ENCODE measurements at regions not wholly inside any gene's neighbourhood (a gene's known extent, or its start where the extent isn't known, plus 50 kb on each side); places are given as distances from the start of the nearest gene placed in this dataset.

DNA sequence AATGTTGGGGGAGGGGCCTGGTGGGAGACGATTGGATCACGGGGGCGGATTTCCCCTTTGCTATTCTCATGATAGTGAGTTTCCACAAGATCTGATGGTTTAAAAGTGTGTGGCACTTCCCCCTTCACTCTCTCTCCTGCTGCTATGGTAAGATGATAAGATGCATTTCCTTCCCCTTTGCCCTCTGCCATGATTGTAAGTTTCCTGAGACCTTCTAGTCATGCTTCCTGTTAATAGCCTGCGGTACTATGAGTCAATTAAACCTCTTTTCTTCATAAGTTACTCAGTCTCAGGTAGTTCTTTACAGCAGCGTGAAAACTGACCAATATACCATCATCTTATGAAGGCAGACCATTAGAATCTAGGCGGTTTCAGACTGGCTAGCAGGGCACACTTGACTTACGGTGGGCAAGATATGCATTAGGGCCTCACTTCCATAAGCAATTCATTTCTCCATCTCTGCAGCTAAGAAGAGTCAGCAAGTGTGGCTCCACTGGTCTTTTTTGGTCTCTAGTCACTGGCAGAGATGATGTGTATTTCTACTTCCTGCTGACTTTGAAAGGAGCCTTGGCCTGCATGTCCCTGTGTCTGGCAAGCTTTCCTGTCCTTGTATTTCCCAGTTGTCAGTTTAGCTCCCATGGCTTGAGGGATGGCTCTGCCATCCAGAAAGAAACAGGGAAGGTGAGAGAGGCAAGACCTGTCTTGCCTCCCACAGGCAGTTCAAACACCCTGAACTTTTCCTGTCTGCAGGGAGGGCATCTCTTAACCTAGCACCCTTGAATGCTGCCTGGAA is 109.0 kb upstream of the ADAMTS9 start:
- no peaks in the 10 kb centered on the region for H3K27me3 ChIP-seq (replicated peaks in 1 of 2; ENCODE audit: control insufficient read depth in 2 of 2, insufficient read depth in 2 of 2, low read length in 1 of 2)
- intact Hi-C loops (cut with micrococcal nuclease; ENCODE audit: unreplicated experiment) (no loop called here), in situ Hi-C loops (cut with MboI) (no loop called here)
- 8% methylated on average over 7 of the region's 7 CpGs for WGBS (ENCODE audit: insufficient coverage, insufficient replicate concordance, low lambda C conversion rate, missing lambda C conversion rate)
- H2AFZ ChIP-seq (ENCODE audit: control insufficient read depth, low read depth, low read length) = no peak overlapping the region
- BruUV-seq (replicated peaks) = no TSS peak
- H3K4me3 ChIP-seq = no peak overlapping the region
- H3K79me2 ChIP-seq (ENCODE audit: control insufficient read depth, insufficient read depth, low read length) = no peaks in the 10 kb centered on the region
- no peaks in the 10 kb centered on the region for H3K9me3 ChIP-seq (replicated peaks; ENCODE audit: control insufficient read depth, insufficient read depth, low read length)
- no peak overlapping the region for H3K27ac ChIP-seq (ENCODE audit: control insufficient read depth, insufficient read depth)
- H3K4me1 ChIP-seq (ENCODE audit: control insufficient read depth, insufficient read depth, low read length) = no peaks in the 10 kb centered on the region
- DNase-seq (ENCODE audit: low read depth, low spot score) = no peak
- no peak for ATAC-seq
- H3K4me2 ChIP-seq (ENCODE audit: control insufficient read depth, insufficient read depth) = no peak overlapping the region
- H3K9ac ChIP-seq (ENCODE audit: control insufficient read depth, insufficient read depth, low read length) = no peak overlapping the region
- ChIA-PET CTCF (no interaction called here), POLR2A (no interaction called here), SMC1A (ENCODE audit: uncharacterized antibody, unreplicated experiment) (no interaction called here), RAD21 (ENCODE audit: unreplicated experiment) (no interaction called here)
- no peak for FAIRE-seq
- H4K20me1 ChIP-seq (ENCODE audit: control insufficient read depth, insufficient read depth) = no peaks in the 10 kb centered on the region
- no peaks in the 10 kb centered on the region for H3K36me3 ChIP-seq (ENCODE audit: control insufficient read depth in 2 of 2, insufficient read depth in 2 of 2, low read length in 1 of 2)
- TF ChIP-seq DPF2 (IDR thresholded peaks at IDR 0.05) = no peak
- TF ChIP-seq, protein P1, sequence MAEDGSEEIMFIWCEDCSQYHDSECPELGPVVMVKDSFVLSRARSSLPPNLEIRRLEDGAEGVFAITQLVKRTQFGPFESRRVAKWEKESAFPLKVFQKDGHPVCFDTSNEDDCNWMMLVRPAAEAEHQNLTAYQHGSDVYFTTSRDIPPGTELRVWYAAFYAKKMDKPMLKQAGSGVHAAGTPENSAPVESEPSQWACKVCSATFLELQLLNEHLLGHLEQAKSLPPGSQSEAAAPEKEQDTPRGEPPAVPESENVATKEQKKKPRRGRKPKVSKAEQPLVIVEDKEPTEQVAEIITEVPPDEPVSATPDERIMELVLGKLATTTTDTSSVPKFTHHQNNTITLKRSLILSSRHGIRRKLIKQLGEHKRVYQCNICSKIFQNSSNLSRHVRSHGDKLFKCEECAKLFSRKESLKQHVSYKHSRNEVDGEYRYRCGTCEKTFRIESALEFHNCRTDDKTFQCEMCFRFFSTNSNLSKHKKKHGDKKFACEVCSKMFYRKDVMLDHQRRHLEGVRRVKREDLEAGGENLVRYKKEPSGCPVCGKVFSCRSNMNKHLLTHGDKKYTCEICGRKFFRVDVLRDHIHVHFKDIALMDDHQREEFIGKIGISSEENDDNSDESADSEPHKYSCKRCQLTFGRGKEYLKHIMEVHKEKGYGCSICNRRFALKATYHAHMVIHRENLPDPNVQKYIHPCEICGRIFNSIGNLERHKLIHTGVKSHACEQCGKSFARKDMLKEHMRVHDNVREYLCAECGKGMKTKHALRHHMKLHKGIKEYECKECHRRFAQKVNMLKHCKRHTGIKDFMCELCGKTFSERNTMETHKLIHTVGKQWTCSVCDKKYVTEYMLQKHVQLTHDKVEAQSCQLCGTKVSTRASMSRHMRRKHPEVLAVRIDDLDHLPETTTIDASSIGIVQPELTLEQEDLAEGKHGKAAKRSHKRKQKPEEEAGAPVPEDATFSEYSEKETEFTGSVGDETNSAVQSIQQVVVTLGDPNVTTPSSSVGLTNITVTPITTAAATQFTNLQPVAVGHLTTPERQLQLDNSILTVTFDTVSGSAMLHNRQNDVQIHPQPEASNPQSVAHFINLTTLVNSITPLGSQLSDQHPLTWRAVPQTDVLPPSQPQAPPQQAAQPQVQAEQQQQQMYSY (CRISPR knock-in tag; IDR thresholded peaks at IDR 0.05) = no peak
- TF ChIP-seq BHLHE40 (IDR thresholded peaks at IDR 0.05; ENCODE audit: borderline replicate concordance in 1 of 2, low read depth in 2 of 2, low read length in 1 of 2) = no peak
- TF ChIP-seq NFYB (IDR thresholded peaks at IDR 0.05; ENCODE audit: insufficient read depth, low read depth, low read length) = no peak
- no peak for TF ChIP-seq TAF1 (IDR thresholded peaks at IDR 0.05; ENCODE audit: borderline replicate concordance, low read depth, low read length)
- TF ChIP-seq CHD2 (IDR thresholded peaks at IDR 0.05; ENCODE audit: borderline replicate concordance, low read depth, low read length) = no peak
- TF ChIP-seq, protein P2, sequence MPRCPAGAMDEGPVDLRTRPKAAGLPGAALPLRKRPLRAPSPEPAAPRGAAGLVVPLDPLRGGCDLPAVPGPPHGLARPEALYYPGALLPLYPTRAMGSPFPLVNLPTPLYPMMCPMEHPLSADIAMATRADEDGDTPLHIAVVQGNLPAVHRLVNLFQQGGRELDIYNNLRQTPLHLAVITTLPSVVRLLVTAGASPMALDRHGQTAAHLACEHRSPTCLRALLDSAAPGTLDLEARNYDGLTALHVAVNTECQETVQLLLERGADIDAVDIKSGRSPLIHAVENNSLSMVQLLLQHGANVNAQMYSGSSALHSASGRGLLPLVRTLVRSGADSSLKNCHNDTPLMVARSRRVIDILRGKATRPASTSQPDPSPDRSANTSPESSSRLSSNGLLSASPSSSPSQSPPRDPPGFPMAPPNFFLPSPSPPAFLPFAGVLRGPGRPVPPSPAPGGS (IDR thresholded peaks at IDR 0.05; ENCODE audit: borderline replicate concordance, insufficient read depth, low read depth, low read length, poor library complexity, severe bottlenecking) = no peak
- TF ChIP-seq, protein P3, sequence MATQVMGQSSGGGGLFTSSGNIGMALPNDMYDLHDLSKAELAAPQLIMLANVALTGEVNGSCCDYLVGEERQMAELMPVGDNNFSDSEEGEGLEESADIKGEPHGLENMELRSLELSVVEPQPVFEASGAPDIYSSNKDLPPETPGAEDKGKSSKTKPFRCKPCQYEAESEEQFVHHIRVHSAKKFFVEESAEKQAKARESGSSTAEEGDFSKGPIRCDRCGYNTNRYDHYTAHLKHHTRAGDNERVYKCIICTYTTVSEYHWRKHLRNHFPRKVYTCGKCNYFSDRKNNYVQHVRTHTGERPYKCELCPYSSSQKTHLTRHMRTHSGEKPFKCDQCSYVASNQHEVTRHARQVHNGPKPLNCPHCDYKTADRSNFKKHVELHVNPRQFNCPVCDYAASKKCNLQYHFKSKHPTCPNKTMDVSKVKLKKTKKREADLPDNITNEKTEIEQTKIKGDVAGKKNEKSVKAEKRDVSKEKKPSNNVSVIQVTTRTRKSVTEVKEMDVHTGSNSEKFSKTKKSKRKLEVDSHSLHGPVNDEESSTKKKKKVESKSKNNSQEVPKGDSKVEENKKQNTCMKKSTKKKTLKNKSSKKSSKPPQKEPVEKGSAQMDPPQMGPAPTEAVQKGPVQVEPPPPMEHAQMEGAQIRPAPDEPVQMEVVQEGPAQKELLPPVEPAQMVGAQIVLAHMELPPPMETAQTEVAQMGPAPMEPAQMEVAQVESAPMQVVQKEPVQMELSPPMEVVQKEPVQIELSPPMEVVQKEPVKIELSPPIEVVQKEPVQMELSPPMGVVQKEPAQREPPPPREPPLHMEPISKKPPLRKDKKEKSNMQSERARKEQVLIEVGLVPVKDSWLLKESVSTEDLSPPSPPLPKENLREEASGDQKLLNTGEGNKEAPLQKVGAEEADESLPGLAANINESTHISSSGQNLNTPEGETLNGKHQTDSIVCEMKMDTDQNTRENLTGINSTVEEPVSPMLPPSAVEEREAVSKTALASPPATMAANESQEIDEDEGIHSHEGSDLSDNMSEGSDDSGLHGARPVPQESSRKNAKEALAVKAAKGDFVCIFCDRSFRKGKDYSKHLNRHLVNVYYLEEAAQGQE (IDR thresholded peaks at IDR 0.05; ENCODE audit: low read depth, low read length) = no peak
- no peak for TF ChIP-seq FOXM1 (IDR thresholded peaks at IDR 0.05; ENCODE audit: low read depth, low read length)
- no peak for TF ChIP-seq CBX5 (IDR thresholded peaks at IDR 0.05; ENCODE audit: low read depth)
- no peak for TF ChIP-seq IKZF1 (conservative IDR thresholded peaks at IDR 0.05)
- no peak for TF ChIP-seq SMC3 (IDR thresholded peaks at IDR 0.05; ENCODE audit: borderline replicate concordance, low read length)
- TF ChIP-seq, protein P4, sequence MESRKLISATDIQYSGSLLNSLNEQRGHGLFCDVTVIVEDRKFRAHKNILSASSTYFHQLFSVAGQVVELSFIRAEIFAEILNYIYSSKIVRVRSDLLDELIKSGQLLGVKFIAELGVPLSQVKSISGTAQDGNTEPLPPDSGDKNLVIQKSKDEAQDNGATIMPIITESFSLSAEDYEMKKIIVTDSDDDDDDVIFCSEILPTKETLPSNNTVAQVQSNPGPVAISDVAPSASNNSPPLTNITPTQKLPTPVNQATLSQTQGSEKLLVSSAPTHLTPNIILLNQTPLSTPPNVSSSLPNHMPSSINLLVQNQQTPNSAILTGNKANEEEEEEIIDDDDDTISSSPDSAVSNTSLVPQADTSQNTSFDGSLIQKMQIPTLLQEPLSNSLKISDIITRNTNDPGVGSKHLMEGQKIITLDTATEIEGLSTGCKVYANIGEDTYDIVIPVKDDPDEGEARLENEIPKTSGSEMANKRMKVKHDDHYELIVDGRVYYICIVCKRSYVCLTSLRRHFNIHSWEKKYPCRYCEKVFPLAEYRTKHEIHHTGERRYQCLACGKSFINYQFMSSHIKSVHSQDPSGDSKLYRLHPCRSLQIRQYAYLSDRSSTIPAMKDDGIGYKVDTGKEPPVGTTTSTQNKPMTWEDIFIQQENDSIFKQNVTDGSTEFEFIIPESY (IDR thresholded peaks at IDR 0.05) = no peak

All from GM12878 (cell line).